ENCODE measurements at regions not wholly inside any gene's neighbourhood (a gene's known extent, or its start where the extent isn't known, plus 50 kb on each side); places are given as distances from the start of the nearest gene placed in this dataset.

DNA sequence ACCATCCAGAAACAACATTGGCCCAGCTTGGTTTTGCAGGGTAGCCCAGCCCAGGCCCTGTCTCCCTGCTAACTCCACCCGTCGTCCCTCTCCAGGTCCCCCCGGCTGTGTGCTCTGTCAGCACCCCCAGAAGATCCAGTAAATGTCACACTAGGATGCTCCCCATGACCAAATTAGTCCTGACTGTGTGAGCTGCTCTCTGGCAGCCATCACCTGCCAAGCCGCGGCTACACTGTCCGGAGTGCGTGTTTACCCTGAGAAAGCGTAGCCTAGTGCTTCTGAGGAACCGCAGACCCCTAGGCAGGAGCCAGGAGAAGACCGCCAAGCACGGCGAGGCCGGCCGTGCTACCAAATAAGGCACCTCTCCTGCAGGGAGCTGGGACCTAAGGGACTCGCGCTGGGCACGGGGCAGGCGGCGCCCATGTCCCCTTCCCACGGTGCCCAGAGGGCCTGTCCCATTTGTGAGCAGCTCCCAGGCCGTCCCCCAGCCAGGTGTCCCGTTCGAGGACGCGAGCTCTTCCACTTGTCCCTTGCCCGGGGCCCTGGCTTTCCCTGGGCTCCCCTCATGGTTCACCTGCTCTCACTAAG is 849.9 kb downstream of the RNF144A start:
- intact Hi-C loops (cut with micrococcal nuclease) (no loop called here), in situ Hi-C loops (cut with MboI) (no loop called here)
- no peaks in the 10 kb centered on the region for H3K9me3 ChIP-seq (replicated peaks; ENCODE audit: control insufficient read depth, insufficient read depth, low read depth, low read length)
- BruUV-seq (replicated peaks): no TSS peak
- H3K27me3 ChIP-seq (ENCODE audit: control insufficient read depth in 2 of 2, insufficient read depth in 2 of 2, low read length in 2 of 2): peaks cover 0 to 6% of the 10 kb centered on the region in 2 experiments; a peak in 1 of 5 replicates
- H3K4me1 ChIP-seq (replicated peaks in 1 of 2; ENCODE audit: control insufficient read depth in 2 of 2, insufficient read depth in 2 of 2, low read length in 2 of 2): no peaks in the 10 kb centered on the region
- no peak overlapping the region for H3K27ac ChIP-seq (ENCODE audit: extremely low read depth, low read depth, low read length)
- FAIRE-seq: no peak
- no peaks in the 10 kb centered on the region for H4K20me1 ChIP-seq (replicated peaks; ENCODE audit: control insufficient read depth, insufficient read depth, low read length)
- no peak overlapping the region for H3K4me3 ChIP-seq
- no peaks in the 10 kb centered on the region for H3K36me3 ChIP-seq (ENCODE audit: control insufficient read depth, insufficient read depth, low read length)
- ChIA-PET CTCF (ENCODE audit: low intra/inter-chr PET ratio) (no interaction called here), POLR2A (interaction anchor here (1.1 kb wide), 1 partner anchor 23 kb away, joined by 4 read pairs; no protein-coding TSS in a partner anchor)
- H2AFZ ChIP-seq (ENCODE audit: low read depth, low read length): no peak overlapping the region
- no peaks in the 10 kb centered on the region for H3K9me1 ChIP-seq (ENCODE audit: control insufficient read depth, insufficient read depth, low read length)
- H3K4me2 ChIP-seq (ENCODE audit: insufficient read depth, low read length): no peak overlapping the region
- H3K9ac ChIP-seq (ENCODE audit: insufficient read depth in 1 of 2, low read depth in 2 of 2, low read length in 2 of 2): no peak overlapping the region
- no peak for ATAC-seq
- no peak for DNase-seq (ENCODE audit: extremely low read depth in 1 of 4, low spot score in 3 of 4)
- WGBS (ENCODE audit: insufficient coverage, low coverage, missing lambda C conversion rate): 0% methylated on average over 26 of the region's 26 CpGs
- no peaks in the 10 kb centered on the region for H3K79me2 ChIP-seq (ENCODE audit: control insufficient read depth, insufficient read depth, low read length)
- TF ChIP-seq HNRNPLL (IDR thresholded peaks at IDR 0.05; ENCODE audit: low read depth, low read length, poor library complexity, severe bottlenecking) (no peak), ILF3 (IDR thresholded peaks at IDR 0.05; ENCODE audit: borderline replicate concordance) (no peak), ZNF263 (CRISPR knock-in tag; IDR thresholded peaks at IDR 0.05; ENCODE audit: borderline replicate concordance) (no peak), ARHGAP35 (IDR thresholded peaks at IDR 0.05; ENCODE audit: partially characterized antibody) (no peak), DIDO1 (tag; IDR thresholded peaks at IDR 0.05; ENCODE audit: low read depth) (no peak), YY1 (IDR thresholded peaks at IDR 0.05; ENCODE audit: borderline replicate concordance in 1 of 3, control insufficient read depth in 1 of 3, extremely low read depth in 1 of 3, insufficient read depth in 3 of 3, insufficient read length in 1 of 3, insufficient replicate concordance in 2 of 3, low read depth in 1 of 3, low read length in 2 of 3) (no peak), PPARD (CRISPR knock-in tag; IDR thresholded peaks at IDR 0.05) (no peak), KLF10 (CRISPR knock-in tag; IDR thresholded peaks at IDR 0.05) (no peak), ZSCAN29 (IDR thresholded peaks at IDR 0.05) (no peak), SMAD1 (IDR thresholded peaks at IDR 0.05; ENCODE audit: low read depth, low read length, partially characterized antibody) (no peak)
- TF ChIP-seq, protein P1, sequence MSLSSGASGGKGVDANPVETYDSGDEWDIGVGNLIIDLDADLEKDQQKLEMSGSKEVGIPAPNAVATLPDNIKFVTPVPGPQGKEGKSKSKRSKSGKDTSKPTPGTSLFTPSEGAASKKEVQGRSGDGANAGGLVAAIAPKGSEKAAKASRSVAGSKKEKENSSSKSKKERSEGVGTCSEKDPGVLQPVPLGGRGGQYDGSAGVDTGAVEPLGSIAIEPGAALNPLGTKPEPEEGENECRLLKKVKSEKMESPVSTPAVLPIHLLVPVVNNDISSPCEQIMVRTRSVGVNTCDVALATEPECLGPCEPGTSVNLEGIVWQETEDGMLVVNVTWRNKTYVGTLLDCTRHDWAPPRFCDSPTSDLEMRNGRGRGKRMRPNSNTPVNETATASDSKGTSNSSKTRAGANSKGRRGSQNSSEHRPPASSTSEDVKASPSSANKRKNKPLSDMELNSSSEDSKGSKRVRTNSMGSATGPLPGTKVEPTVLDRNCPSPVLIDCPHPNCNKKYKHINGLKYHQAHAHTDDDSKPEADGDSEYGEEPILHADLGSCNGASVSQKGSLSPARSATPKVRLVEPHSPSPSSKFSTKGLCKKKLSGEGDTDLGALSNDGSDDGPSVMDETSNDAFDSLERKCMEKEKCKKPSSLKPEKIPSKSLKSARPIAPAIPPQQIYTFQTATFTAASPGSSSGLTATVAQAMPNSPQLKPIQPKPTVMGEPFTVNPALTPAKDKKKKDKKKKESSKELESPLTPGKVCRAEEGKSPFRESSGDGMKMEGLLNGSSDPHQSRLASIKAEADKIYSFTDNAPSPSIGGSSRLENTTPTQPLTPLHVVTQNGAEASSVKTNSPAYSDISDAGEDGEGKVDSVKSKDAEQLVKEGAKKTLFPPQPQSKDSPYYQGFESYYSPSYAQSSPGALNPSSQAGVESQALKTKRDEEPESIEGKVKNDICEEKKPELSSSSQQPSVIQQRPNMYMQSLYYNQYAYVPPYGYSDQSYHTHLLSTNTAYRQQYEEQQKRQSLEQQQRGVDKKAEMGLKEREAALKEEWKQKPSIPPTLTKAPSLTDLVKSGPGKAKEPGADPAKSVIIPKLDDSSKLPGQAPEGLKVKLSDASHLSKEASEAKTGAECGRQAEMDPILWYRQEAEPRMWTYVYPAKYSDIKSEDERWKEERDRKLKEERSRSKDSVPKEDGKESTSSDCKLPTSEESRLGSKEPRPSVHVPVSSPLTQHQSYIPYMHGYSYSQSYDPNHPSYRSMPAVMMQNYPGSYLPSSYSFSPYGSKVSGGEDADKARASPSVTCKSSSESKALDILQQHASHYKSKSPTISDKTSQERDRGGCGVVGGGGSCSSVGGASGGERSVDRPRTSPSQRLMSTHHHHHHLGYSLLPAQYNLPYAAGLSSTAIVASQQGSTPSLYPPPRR (CRISPR knock-in tag; IDR thresholded peaks at IDR 0.05; ENCODE audit: borderline replicate concordance): no peak
- TF ChIP-seq, protein P2, sequence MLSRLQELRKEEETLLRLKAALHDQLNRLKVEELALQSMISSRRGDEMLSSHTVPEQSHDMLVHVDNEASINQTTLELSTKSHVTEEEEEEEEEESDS (CRISPR knock-in tag; IDR thresholded peaks at IDR 0.05): no peak
- TF ChIP-seq, protein P3, sequence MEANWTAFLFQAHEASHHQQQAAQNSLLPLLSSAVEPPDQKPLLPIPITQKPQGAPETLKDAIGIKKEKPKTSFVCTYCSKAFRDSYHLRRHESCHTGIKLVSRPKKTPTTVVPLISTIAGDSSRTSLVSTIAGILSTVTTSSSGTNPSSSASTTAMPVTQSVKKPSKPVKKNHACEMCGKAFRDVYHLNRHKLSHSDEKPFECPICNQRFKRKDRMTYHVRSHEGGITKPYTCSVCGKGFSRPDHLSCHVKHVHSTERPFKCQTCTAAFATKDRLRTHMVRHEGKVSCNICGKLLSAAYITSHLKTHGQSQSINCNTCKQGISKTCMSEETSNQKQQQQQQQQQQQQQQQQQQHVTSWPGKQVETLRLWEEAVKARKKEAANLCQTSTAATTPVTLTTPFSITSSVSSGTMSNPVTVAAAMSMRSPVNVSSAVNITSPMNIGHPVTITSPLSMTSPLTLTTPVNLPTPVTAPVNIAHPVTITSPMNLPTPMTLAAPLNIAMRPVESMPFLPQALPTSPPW (CRISPR knock-in tag; IDR thresholded peaks at IDR 0.05): no peak
- TF ChIP-seq, protein P4, sequence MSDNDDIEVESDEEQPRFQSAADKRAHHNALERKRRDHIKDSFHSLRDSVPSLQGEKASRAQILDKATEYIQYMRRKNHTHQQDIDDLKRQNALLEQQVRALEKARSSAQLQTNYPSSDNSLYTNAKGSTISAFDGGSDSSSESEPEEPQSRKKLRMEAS (CRISPR knock-in tag; IDR thresholded peaks at IDR 0.05): no peak
- TF ChIP-seq, protein P5, sequence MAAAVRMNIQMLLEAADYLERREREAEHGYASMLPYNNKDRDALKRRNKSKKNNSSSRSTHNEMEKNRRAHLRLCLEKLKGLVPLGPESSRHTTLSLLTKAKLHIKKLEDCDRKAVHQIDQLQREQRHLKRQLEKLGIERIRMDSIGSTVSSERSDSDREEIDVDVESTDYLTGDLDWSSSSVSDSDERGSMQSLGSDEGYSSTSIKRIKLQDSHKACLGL (CRISPR knock-in tag; IDR thresholded peaks at IDR 0.05; ENCODE audit: borderline replicate concordance, poor library complexity, severe bottlenecking): no peak

Measured in K562 (cell line).